HCT116 (cell line): ENCODE measurements at regions not wholly inside any gene's neighbourhood (a gene's known extent, or its start where the extent isn't known, plus 50 kb on each side); places are given as distances from the start of the nearest gene placed in this dataset.

Experiments used
- ATAC-seq: fragments of 200-7000 bp; cut with Tn5 transposase; 2 replicates; pipeline ENCODE4 v1.9.1; 2020; ENCODE audit warnings: mild to moderate bottlenecking, moderate library complexity
- BruUV-seq: library from RNA; stranded (reverse); fragments of 400-500 nt; replicated peaks from 2 replicates; lab custom pipeline; 2021; lab: Mats Ljungman, UMichigan
- CTCF ChIA-PET: fragments of 300-600 bp; sonication (Branson Sonifier 250); formaldehyde crosslinking; loops from one replicate; lab custom pipeline; 2021; ENCODE audit warnings: antibody characterized with exemption; lab: Charles Lee
- POLR2A ChIA-PET: fragments of 300-600, 350-600 bp; sonication (Branson Sonifier 250); formaldehyde crosslinking; loops from one replicate; lab custom pipeline; 2021; ENCODE audit warnings: antibody characterized with exemption; lab: Charles Lee
- RAD21 ChIA-PET, 2 experiments: fragments of 300-600 bp; sonication (Branson Sonifier 250); formaldehyde crosslinking; loops; one replicate each; lab custom pipeline; 2023; ENCODE audit warnings: low total read pairs in 2 of 2; ENCODE audit not compliant: uncharacterized antibody in 2 of 2, unreplicated experiment in 2 of 2, low non-redundant PET in 1 of 2; lab: Charles Lee
- DNase-seq: peaks from one replicate; pipeline ENCODE4 v3.0.0-alpha.2; 2010; ENCODE audit warnings: low read depth, low spot score
- H2AFZ ChIP-seq: fragments of 200-600 bp; shearing (Covaris generic), sonication (generic); 2 replicates; pipeline ENCODE4 v1.6.1; 2017; ENCODE audit warnings: low read depth, mixed run types, mixed read lengths, antibody characterized with exemption, low read length; ENCODE audit not compliant: poor library complexity, severe bottlenecking
- H3K27ac ChIP-seq: 2 replicates; pipeline ENCODE4 v1.5.1; 2012; ENCODE audit warnings: low read depth, low read length
- H3K27me3 ChIP-seq: fragments of 200-600 bp; sonication (generic); 2 replicates; pipeline ENCODE4 v1.6.1; 2016; ENCODE audit warnings: mixed run types, low read length, mixed read lengths; ENCODE audit not compliant: insufficient read depth
- H3K36me3 ChIP-seq, 2 experiments: fragments of 200-500 bp in 1 of 2; fragments of 200-600 bp in 1 of 2; sonication (Bioruptor generic) in 1 of 2; sonication (generic) in 1 of 2; 2 replicates each; pipeline versions ENCODE4 v1.5.1 to v1.6.1; 2014 to 2016; ENCODE audit warnings: low read length in 2 of 2, inconsistent platforms in 1 of 2, mixed read lengths in 1 of 2, mixed run types in 1 of 2; ENCODE audit not compliant: insufficient read depth in 2 of 2, control insufficient read depth in 1 of 2
- H3K4me1 ChIP-seq, 2 experiments: fragments of 200-600 bp in 1 of 2; sonication (generic) in 1 of 2; 2 replicates each; pipeline versions ENCODE4 v1.5.1 to v1.6.1; 2012 to 2017; ENCODE audit warnings: low read length in 2 of 2, inconsistent platforms in 1 of 2, mild to moderate bottlenecking in 1 of 2, mixed read lengths in 1 of 2, mixed run types in 1 of 2, moderate library complexity in 1 of 2; ENCODE audit not compliant: insufficient read depth in 2 of 2, control insufficient read depth in 1 of 2
- H3K4me2 ChIP-seq: fragments of 200-600 bp; sonication (generic); 2 replicates; pipeline ENCODE4 v1.6.1; 2017; ENCODE audit warnings: mixed run types, low read length, mixed read lengths
- H3K4me3 ChIP-seq, 2 experiments: fragments of 200-600 bp in 1 of 2; sonication (generic) in 1 of 2; replicated peaks in 1 of 2; 2 replicates each; pipeline ENCODE4 v1.5.1; 2011 to 2016; ENCODE audit warnings: low read length in 2 of 2, control low read depth in 1 of 2, low read depth in 1 of 2, mild to moderate bottlenecking in 1 of 2, mixed read lengths in 1 of 2, mixed run types in 1 of 2
- H3K79me2 ChIP-seq: fragments of 200-600 bp; sonication (generic); 2 replicates; pipeline ENCODE4 v1.6.1; 2017; ENCODE audit warnings: mild to moderate bottlenecking, mixed run types, low read length, moderate library complexity, mixed read lengths; ENCODE audit not compliant: insufficient read depth
- H3K9ac ChIP-seq: fragments of 200-600 bp; sonication (generic); 2 replicates; pipeline ENCODE4 v1.6.1; 2016; ENCODE audit warnings: low read length, mixed read lengths
- H3K9me2 ChIP-seq: fragments of 200-600 bp; sonication (generic), shearing (Covaris generic); 2 replicates; pipeline ENCODE4 v1.6.1; 2017; ENCODE audit warnings: mixed run types, mild to moderate bottlenecking, moderate library complexity; ENCODE audit not compliant: insufficient read depth
- H3K9me3 ChIP-seq, 2 experiments: fragments of 200-500 bp in 1 of 2; fragments of 200-600 bp in 1 of 2; sonication (Bioruptor generic) in 1 of 2; sonication (generic) in 1 of 2; 2 replicates each; pipeline ENCODE4 v1.6.1; 2014 to 2017; ENCODE audit warnings: low read length in 2 of 2, mixed read lengths in 2 of 2, inconsistent platforms in 1 of 2, low read depth in 1 of 2, mild to moderate bottlenecking in 1 of 2, mixed run types in 1 of 2, moderate library complexity in 1 of 2; ENCODE audit not compliant: control insufficient read depth in 1 of 2, insufficient read depth in 1 of 2
- H4K20me1 ChIP-seq: fragments of 200-600 bp; sonication (generic), shearing (Covaris generic); 2 replicates; pipeline ENCODE4 v1.6.1; 2017; ENCODE audit warnings: mixed run types, mild to moderate bottlenecking, moderate library complexity; ENCODE audit not compliant: insufficient read depth
- CEBPB ChIP-seq: IDR thresholded peaks from 2 replicates; pipeline ENCODE4 v1.6.1; 2012; ENCODE audit warnings: low read depth
- EZH2 ChIP-seq: fragments of 200-600 bp; sonication (generic); IDR thresholded peaks from 2 replicates; pipeline ENCODE4 v1.6.1; 2017; ENCODE audit warnings: antibody characterized with exemption, mixed run types
- EZH2phosphoT487 ChIP-seq: fragments of 200-600 bp; IDR thresholded peaks from 2 replicates; pipeline ENCODE4 v1.6.1; 2018; ENCODE audit warnings: antibody characterized with exemption, borderline replicate concordance
- JUND ChIP-seq: IDR thresholded peaks from 2 replicates; pipeline ENCODE4 v1.6.1; 2012
- RAD21 ChIP-seq: IDR thresholded peaks from 2 replicates; pipeline ENCODE4 v1.6.1; 2012; ENCODE audit warnings: low read depth, mild to moderate bottlenecking
- SP1 ChIP-seq: IDR thresholded peaks from 2 replicates; pipeline ENCODE4 v1.6.1; 2012; ENCODE audit warnings: low read depth
- ZFX ChIP-seq: fragments of 450-650 bp; IDR thresholded peaks from 2 replicates; pipeline ENCODE4 v1.6.1; 2017
- intact Hi-C: fragments of 100-400 bp; cut with micrococcal nuclease; formaldehyde crosslinking; loops from 2 replicates; pipeline ENCODE4 v1.10.0; 2022
- TF ChIP-seq, protein P1 (sequence below): IDR thresholded peaks from 2 replicates; pipeline ENCODE4 v1.6.1; 2012; ENCODE audit warnings: low read depth
- TF ChIP-seq, protein P2 (sequence below), 3 experiments: fragments of 200-600 bp in 1 of 3; sonication (generic) in 1 of 3; IDR thresholded peaks in 2 of 3; conservative IDR thresholded peaks in 1 of 3; 2 replicates each; pipeline ENCODE4 v1.5.1; 2012 to 2017; ENCODE audit warnings: low read depth in 2 of 3, low read length in 2 of 3, antibody characterized with exemption in 1 of 3, borderline replicate concordance in 1 of 3, control low read depth in 1 of 3, mild to moderate bottlenecking in 1 of 3, mixed read lengths in 1 of 3, mixed run types in 1 of 3, moderate library complexity in 1 of 3; ENCODE audit not compliant: insufficient read depth in 1 of 3
- TF ChIP-seq, protein P3 (sequence below): IDR thresholded peaks from 2 replicates; pipeline ENCODE4 v1.6.1; 2012

DNA sequence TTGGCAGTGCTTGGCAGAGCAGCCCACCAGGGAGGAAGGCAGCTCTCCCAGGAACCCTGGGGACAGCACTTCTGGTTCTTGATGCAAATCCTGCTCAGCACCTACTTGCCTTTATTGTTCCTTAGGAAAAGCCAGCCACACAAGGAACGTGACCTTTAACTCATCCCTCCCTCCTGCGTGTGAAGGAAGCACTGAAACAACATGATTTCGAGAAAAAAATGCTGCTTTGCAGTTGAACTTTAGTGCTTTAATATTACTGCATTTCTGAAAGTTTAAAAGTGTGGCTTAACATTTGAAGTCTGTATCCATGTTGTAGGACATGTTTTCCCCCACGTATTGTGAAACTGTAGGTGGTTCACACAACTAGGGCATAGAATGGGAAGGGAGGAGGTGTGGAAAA lies 50.4 kb upstream of the CTNNB1 start:
- DNase-seq: no peak
- Histone ChIP-seq H3K36me3 (no peaks in the 10 kb centered on the region), H3K9me2 (no peaks in the 10 kb centered on the region), H4K20me1 (no peaks in the 10 kb centered on the region), H2AFZ (no peak overlapping the region), H3K27me3 (no peaks in the 10 kb centered on the region), H3K4me1 (no peaks in the 10 kb centered on the region), H3K9ac (no peak overlapping the region), H3K9me3 (no peaks in the 10 kb centered on the region), H3K79me2 (no peaks in the 10 kb centered on the region), H3K4me2 (no peak overlapping the region), H3K27ac (no peak overlapping the region), H3K4me3 (no peak overlapping the region)
- BruUV-seq: no TSS peak
- ChIA-PET POLR2A (no interaction called here), CTCF (no interaction called here), RAD21 (no interaction called here)
- TF ChIP-seq, protein P1, sequence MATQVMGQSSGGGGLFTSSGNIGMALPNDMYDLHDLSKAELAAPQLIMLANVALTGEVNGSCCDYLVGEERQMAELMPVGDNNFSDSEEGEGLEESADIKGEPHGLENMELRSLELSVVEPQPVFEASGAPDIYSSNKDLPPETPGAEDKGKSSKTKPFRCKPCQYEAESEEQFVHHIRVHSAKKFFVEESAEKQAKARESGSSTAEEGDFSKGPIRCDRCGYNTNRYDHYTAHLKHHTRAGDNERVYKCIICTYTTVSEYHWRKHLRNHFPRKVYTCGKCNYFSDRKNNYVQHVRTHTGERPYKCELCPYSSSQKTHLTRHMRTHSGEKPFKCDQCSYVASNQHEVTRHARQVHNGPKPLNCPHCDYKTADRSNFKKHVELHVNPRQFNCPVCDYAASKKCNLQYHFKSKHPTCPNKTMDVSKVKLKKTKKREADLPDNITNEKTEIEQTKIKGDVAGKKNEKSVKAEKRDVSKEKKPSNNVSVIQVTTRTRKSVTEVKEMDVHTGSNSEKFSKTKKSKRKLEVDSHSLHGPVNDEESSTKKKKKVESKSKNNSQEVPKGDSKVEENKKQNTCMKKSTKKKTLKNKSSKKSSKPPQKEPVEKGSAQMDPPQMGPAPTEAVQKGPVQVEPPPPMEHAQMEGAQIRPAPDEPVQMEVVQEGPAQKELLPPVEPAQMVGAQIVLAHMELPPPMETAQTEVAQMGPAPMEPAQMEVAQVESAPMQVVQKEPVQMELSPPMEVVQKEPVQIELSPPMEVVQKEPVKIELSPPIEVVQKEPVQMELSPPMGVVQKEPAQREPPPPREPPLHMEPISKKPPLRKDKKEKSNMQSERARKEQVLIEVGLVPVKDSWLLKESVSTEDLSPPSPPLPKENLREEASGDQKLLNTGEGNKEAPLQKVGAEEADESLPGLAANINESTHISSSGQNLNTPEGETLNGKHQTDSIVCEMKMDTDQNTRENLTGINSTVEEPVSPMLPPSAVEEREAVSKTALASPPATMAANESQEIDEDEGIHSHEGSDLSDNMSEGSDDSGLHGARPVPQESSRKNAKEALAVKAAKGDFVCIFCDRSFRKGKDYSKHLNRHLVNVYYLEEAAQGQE: no peak
- no peak for TF ChIP-seq ZFX
- no peak for TF ChIP-seq EZH2
- TF ChIP-seq JUND: no peak
- no peak for TF ChIP-seq EZH2phosphoT487
- no peak for TF ChIP-seq SP1
- TF ChIP-seq CEBPB: no peak
- TF ChIP-seq, protein P2, sequence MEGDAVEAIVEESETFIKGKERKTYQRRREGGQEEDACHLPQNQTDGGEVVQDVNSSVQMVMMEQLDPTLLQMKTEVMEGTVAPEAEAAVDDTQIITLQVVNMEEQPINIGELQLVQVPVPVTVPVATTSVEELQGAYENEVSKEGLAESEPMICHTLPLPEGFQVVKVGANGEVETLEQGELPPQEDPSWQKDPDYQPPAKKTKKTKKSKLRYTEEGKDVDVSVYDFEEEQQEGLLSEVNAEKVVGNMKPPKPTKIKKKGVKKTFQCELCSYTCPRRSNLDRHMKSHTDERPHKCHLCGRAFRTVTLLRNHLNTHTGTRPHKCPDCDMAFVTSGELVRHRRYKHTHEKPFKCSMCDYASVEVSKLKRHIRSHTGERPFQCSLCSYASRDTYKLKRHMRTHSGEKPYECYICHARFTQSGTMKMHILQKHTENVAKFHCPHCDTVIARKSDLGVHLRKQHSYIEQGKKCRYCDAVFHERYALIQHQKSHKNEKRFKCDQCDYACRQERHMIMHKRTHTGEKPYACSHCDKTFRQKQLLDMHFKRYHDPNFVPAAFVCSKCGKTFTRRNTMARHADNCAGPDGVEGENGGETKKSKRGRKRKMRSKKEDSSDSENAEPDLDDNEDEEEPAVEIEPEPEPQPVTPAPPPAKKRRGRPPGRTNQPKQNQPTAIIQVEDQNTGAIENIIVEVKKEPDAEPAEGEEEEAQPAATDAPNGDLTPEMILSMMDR (IDR thresholded peaks at IDR 0.05 in 2 of 3, conservative IDR thresholded peaks at IDR 0.05 in 1 of 3; ENCODE audit: borderline replicate concordance in 1 of 3, insufficient read depth in 1 of 3, low read depth in 2 of 3, low read length in 2 of 3): no peak
- TF ChIP-seq, protein P3, sequence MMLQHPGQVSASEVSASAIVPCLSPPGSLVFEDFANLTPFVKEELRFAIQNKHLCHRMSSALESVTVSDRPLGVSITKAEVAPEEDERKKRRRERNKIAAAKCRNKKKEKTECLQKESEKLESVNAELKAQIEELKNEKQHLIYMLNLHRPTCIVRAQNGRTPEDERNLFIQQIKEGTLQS: no peak
- no peak for TF ChIP-seq RAD21
- intact Hi-C loops: no loop called here
- no peak for ATAC-seq
